H9 (cell line): ENCODE measurements at regions not wholly inside any gene's neighbourhood (a gene's known extent, or its start where the extent isn't known, plus 50 kb on each side); places are given as distances from the start of the nearest gene placed in this dataset.
A peak's percentile ranks its signal among the peaks of the same experiment; 100 is the strongest.

ENCODE experiments used
- DNase-seq: peaks from one replicate; pipeline ENCODE4 v3.0.0-alpha.2; 2017
- H2AFZ ChIP-seq: one replicate; pipeline ENCODE4 v1.6.1; 2013; ENCODE audit warnings: mild to moderate bottlenecking, low read length, control low read depth, moderate library complexity
- H2AK5ac ChIP-seq: 2 replicates; pipeline ENCODE4 v1.6.1; 2013; ENCODE audit warnings: low read length, control low read depth, mixed read lengths; ENCODE audit not compliant: insufficient read length
- H2BK120ac ChIP-seq: one replicate; pipeline ENCODE4 v1.6.1; 2013; ENCODE audit warnings: low read depth, mild to moderate bottlenecking, low read length, control low read depth, inconsistent platforms; ENCODE audit not compliant: poor library complexity, severe bottlenecking
- H2BK12ac ChIP-seq: 2 replicates; pipeline ENCODE4 v1.6.1; 2013; ENCODE audit warnings: low read length, control low read depth, mixed read lengths, low read depth; ENCODE audit not compliant: insufficient read length
- H2BK15ac ChIP-seq: 2 replicates; pipeline ENCODE4 v1.6.1; 2013; ENCODE audit warnings: low read depth, low read length, control low read depth
- H2BK20ac ChIP-seq: one replicate; pipeline ENCODE4 v1.6.1; 2013; ENCODE audit warnings: low read depth, mild to moderate bottlenecking, low read length, control low read depth, inconsistent platforms; ENCODE audit not compliant: poor library complexity, severe bottlenecking
- H2BK5ac ChIP-seq: 2 replicates; pipeline ENCODE4 v1.6.1; 2013; ENCODE audit warnings: low read length, control low read depth, mixed read lengths; ENCODE audit not compliant: insufficient read length
- H3K14ac ChIP-seq: 2 replicates; pipeline ENCODE4 v1.6.1; 2013; ENCODE audit warnings: low read length, control low read depth; ENCODE audit not compliant: insufficient read depth
- H3K18ac ChIP-seq: 2 replicates; pipeline ENCODE4 v1.6.1; 2013; ENCODE audit warnings: low read depth, mild to moderate bottlenecking, mixed read lengths, low read length, control low read depth; ENCODE audit not compliant: insufficient read length
- H3K23ac ChIP-seq: 2 replicates; pipeline ENCODE4 v1.6.1; 2013; ENCODE audit warnings: low read length, control low read depth, mixed read lengths, low read depth; ENCODE audit not compliant: insufficient read length
- H3K23me2 ChIP-seq: 2 replicates; pipeline ENCODE4 v1.6.1; 2013; ENCODE audit warnings: low read depth, mild to moderate bottlenecking, mixed read lengths, low read length, control low read depth; ENCODE audit not compliant: insufficient read length, poor library complexity, severe bottlenecking
- H3K27ac ChIP-seq: 2 replicates; pipeline ENCODE4 v1.5.1; 2013; ENCODE audit warnings: low read length, control low read depth, mixed read lengths, low read depth; ENCODE audit not compliant: insufficient read length
- H3K27me3 ChIP-seq: 2 replicates; pipeline ENCODE4 v1.6.1; 2013; ENCODE audit warnings: low read length, control low read depth, inconsistent platforms; ENCODE audit not compliant: insufficient read depth
- H3K4ac ChIP-seq: 2 replicates; pipeline ENCODE4 v1.6.1; 2013; ENCODE audit warnings: low read depth, mild to moderate bottlenecking, control low read depth, inconsistent platforms, low read length, moderate library complexity
- H3K4me1 ChIP-seq: 2 replicates; pipeline ENCODE4 v1.6.1; 2013; ENCODE audit warnings: low read length, control low read depth, inconsistent platforms; ENCODE audit not compliant: insufficient read depth
- H3K4me2 ChIP-seq: 2 replicates; pipeline ENCODE4 v1.6.1; 2013; ENCODE audit warnings: low read length, control low read depth, mixed read lengths; ENCODE audit not compliant: insufficient read length, insufficient read depth
- H3K56ac ChIP-seq: 2 replicates; pipeline ENCODE4 v1.6.1; 2013; ENCODE audit warnings: low read depth, mild to moderate bottlenecking, mixed read lengths, low read length, control low read depth; ENCODE audit not compliant: insufficient read length
- H3K79me1 ChIP-seq: 2 replicates; pipeline ENCODE4 v1.6.1; 2013; ENCODE audit warnings: low read depth, mild to moderate bottlenecking, moderate library complexity, low read length, control low read depth, inconsistent platforms; ENCODE audit not compliant: insufficient read depth, poor library complexity, severe bottlenecking
- H3K79me2 ChIP-seq: 2 replicates; pipeline ENCODE4 v1.6.1; 2013; ENCODE audit warnings: low read length, control low read depth, inconsistent platforms; ENCODE audit not compliant: insufficient read depth
- H3K9ac ChIP-seq: 2 replicates; pipeline ENCODE4 v1.6.1; 2013; ENCODE audit warnings: low read length, control low read depth, mixed read lengths; ENCODE audit not compliant: insufficient read length; ENCODE audit errors: extremely low read depth
- H3K9me3 ChIP-seq: one replicate; pipeline ENCODE4 v1.6.1; 2013; ENCODE audit warnings: low read depth, low read length, inconsistent platforms; ENCODE audit not compliant: control insufficient read depth
- H3T11ph ChIP-seq: one replicate; pipeline ENCODE4 v1.6.1; 2013; ENCODE audit warnings: mild to moderate bottlenecking, low read length, control low read depth, inconsistent platforms
- H4K20me1 ChIP-seq: one replicate; pipeline ENCODE4 v1.6.1; 2013; ENCODE audit not compliant: control insufficient read depth, insufficient read length, insufficient read depth
- H4K5ac ChIP-seq: 2 replicates; pipeline ENCODE4 v1.6.1; 2013; ENCODE audit warnings: low read depth, mild to moderate bottlenecking, mixed read lengths, low read length, control low read depth; ENCODE audit not compliant: insufficient read length
- H4K8ac ChIP-seq: replicated peaks from 2 replicates; pipeline ENCODE4 v1.6.1; 2013; ENCODE audit warnings: low read length, control low read depth, mixed read lengths, low read depth; ENCODE audit not compliant: insufficient read length
- H4K91ac ChIP-seq: 2 replicates; pipeline ENCODE4 v1.6.1; 2013; ENCODE audit warnings: low read depth, mild to moderate bottlenecking, moderate library complexity, mixed read lengths, low read length, control low read depth; ENCODE audit not compliant: insufficient read length
- H3K27ac Mint-ChIP-seq, 3 experiments: 2 replicates in 2 of 3; 3 replicates in 1 of 3; pipeline ENCODE4 v1.8.0; 2020 to 2021; ENCODE audit warnings: mixed read lengths in 3 of 3, mild to moderate bottlenecking in 1 of 3, moderate library complexity in 1 of 3
- H3K27me3 Mint-ChIP-seq: 2 replicates; pipeline ENCODE4 v1.8.0; 2021; ENCODE audit warnings: low read depth, mild to moderate bottlenecking, moderate library complexity, mixed read lengths
- H3K36me3 Mint-ChIP-seq, 3 experiments: 2 replicates in 2 of 3; 3 replicates in 1 of 3; pipeline ENCODE4 v1.8.0; 2020 to 2021; ENCODE audit warnings: low read depth in 3 of 3, mixed read lengths in 3 of 3; ENCODE audit not compliant: insufficient read depth in 1 of 3
- H3K4me1 Mint-ChIP-seq, 2 experiments: 2 replicates each; pipeline ENCODE4 v1.8.0; 2020; ENCODE audit warnings: mixed read lengths in 2 of 2
- H3K4me3 Mint-ChIP-seq, 2 experiments: 2 replicates in 1 of 2; 3 replicates in 1 of 2; pipeline ENCODE4 v1.8.0; 2020 to 2021; ENCODE audit warnings: mild to moderate bottlenecking in 2 of 2, mixed read lengths in 2 of 2, moderate library complexity in 1 of 2
- H3K9me3 Mint-ChIP-seq, 2 experiments: 2 replicates in 1 of 2; 3 replicates in 1 of 2; pipeline ENCODE4 v1.8.0; 2020; ENCODE audit warnings: mild to moderate bottlenecking in 2 of 2, mixed read lengths in 2 of 2, moderate library complexity in 1 of 2
- CTCF ChIP-seq: fragments of 200-600 bp; sonication (generic); conservative IDR thresholded peaks from 3 replicates; pipeline ENCODE4 v1.8.0; 2021; ENCODE audit warnings: antibody characterized with exemption, mild to moderate bottlenecking
- WGBS: extraction: QIAGEN DNeasy Blood & Tissue Kit; methylation state at CpG from one replicate; pipeline ENCODE4 v1.1.7; 2013; ENCODE audit warnings: missing lambda C conversion rate, low lambda C conversion rate, mixed read lengths; ENCODE audit not compliant: insufficient read length; ENCODE audit errors: extremely low coverage; 5-methylcytosine and 5-hydroxymethylcytosine counted together

GRCh38 chr9:134229466-134230091 lies 65.2 kb upstream of the RNU6ATAC start:
- H3K9ac ChIP-seq = no peak overlapping the region
- TF ChIP-seq CTCF = no peak
- no peak overlapping the region; the same call in 1 of the 2 replicates for H3K14ac ChIP-seq
- H3K4ac ChIP-seq = no peak overlapping the region
- no peak overlapping the region for H2BK12ac ChIP-seq
- no peak overlapping the region for H2BK120ac ChIP-seq
- no peak overlapping the region for H4K8ac ChIP-seq
- H3K9me3 Mint-ChIP-seq = no peaks in the 10 kb centered on the region
- H3K36me3 Mint-ChIP-seq = peaks cover 0 to 2% (median 0%) of the 10 kb centered on the region in 3 experiments; a peak in 1 of 7 replicates
- no peak overlapping the region for H2BK15ac ChIP-seq
- no peak overlapping the region for H2BK20ac ChIP-seq
- H3K79me1 ChIP-seq = no peaks in the 10 kb centered on the region
- H2AK5ac ChIP-seq = no peak overlapping the region
- no peak overlapping the region for H3K56ac ChIP-seq
- H3K27me3 ChIP-seq = no peaks in the 10 kb centered on the region
- H3K27me3 Mint-ChIP-seq = no peaks in the 10 kb centered on the region; the same call in 1 of the 2 replicates
- H4K20me1 ChIP-seq = no peaks in the 10 kb centered on the region
- no peak overlapping the region for H4K91ac ChIP-seq
- H2AFZ ChIP-seq = no peak overlapping the region
- H3K4me1 Mint-ChIP-seq = peaks cover 0 to 7% of the 10 kb centered on the region in 2 experiments; a peak in 2 of 4 replicates
- H4K5ac ChIP-seq = no peak overlapping the region
- no peak overlapping the region for H3K4me3 Mint-ChIP-seq
- H3K9me3 ChIP-seq = no peaks in the 10 kb centered on the region
- peak overlapping the region in 1 of 3 experiments; percentile 94; a peak in 1 of 7 replicates for H3K27ac Mint-ChIP-seq
- no peaks in the 10 kb centered on the region for H3K79me2 ChIP-seq
- H2BK5ac ChIP-seq = no peak overlapping the region
- H3K4me1 ChIP-seq = no peaks in the 10 kb centered on the region
- no peak overlapping the region for H3K4me2 ChIP-seq
- WGBS = no CpG with 5 or more reads among the region's 23 CpGs
- H3K23ac ChIP-seq = no peak overlapping the region
- H3K27ac ChIP-seq = no peak overlapping the region
- no peak for DNase-seq
- H3K18ac ChIP-seq = no peak overlapping the region
- no peak overlapping the region for H3T11ph ChIP-seq
- no peaks in the 10 kb centered on the region for H3K23me2 ChIP-seq
